ENCODE measurements at regions not wholly inside any gene's neighbourhood (a gene's known extent, or its start where the extent isn't known, plus 50 kb on each side); places are given as distances from the start of the nearest gene placed in this dataset.
A peak's percentile ranks its signal among the peaks of the same experiment; 100 is the strongest.

DNA sequence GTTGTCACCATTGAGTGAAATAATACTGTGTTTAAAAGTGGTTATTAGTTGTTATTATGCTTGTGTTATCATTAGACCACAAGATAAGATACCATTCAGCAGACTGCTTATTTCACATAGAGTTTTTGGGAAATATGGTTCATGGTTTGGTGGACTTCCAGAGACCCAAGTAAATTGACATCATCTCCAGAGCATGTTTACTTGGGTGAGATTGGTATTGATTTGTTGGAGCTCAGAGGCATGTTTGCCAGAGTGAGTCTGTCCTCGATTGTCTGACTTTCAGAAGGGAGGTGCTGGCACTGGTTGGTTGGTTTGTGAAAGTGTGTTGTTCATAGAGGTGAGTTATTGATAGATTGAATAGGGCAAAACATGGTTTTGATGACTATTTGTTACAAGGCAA is 291.4 kb downstream of the TGFB2 start:
- no peak for DNase-seq (ENCODE audit: low read depth)

DNA sequence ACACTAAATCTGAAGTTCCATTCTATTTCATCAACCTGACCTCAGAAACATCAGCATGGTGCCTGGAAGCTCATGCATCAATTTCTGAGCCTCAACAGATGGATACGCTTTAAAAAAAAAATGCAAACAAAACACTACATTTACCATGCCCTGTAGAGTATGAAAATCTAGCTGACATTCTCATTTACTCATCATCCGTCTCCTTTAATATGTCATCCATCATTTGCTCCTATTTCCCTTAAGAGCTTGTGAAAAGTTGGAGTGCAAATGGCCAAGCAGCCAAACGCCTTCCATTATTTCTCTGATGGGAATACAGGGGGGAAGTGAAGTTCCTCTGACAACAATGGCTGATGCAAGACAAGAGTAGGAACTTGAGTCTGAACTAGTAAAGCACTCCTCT is 295.0 kb downstream of the TGFB2 start:
- DNase-seq (ENCODE audit: low read depth): no peak

DNA sequence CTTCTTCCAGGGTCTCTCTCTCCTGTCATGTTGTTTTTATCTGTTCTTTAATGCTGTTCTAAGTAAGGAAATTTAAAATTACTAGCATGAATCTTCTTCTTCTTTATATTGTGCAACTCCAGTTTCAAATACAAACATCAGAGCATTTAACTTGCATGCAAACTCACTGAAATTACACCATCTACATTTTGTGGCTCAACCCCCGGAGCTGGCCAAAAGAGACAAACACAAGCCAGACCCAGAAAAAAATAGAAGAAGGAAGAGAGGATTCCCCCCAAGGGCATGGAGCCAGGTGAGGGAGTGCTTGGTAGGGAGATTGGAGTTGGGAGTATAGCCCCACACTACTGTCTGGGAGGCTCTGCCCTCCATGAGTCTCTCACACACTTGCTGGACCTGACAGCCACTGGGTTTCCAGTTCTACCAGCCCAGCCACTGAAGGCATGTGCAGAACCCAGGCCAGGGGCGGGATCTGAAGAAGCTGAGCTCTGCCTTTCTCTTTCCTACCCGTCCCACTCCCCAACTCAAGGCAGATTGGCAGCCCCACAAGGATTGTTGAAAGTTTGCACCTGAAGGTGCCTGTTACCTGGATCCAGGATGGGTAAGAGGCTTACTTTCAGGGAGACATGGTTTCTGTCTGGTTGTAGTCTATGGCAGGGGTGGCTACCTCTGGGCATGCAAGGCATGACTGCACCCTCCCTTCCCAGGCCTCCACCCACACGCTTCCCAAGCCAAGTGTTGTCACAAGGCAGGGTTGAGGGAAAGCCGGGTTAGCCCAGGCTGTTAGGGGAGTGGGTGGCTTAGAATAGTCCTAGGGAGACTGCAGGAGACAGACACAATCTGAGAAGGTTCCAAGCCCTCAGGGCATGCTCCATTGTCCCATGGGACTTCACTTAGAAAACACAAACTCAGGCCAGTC is 297.2 kb downstream of the TGFB2 start:
- DNase-seq (ENCODE audit: low read depth): no peak

DNA sequence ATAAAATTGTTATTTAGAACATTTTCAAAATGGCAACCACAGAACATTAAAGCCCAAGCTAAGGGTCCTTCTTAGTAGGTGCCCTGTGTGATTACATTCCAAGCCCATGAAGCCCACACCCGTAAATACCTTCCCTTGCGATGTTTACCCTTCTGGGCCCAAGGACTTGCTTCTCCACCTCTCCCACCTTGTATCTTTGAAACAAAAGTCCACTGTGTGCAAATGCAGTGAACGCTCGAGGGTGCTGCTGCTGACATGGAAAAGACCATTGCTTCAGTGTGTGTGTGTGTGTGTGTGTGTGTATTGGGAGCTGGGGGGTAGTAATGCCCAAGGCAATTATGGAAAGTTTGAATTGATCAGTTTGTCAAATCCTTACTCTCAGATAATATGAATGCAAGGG is 298.1 kb downstream of the TGFB2 start:
- DNase-seq (ENCODE audit: low read depth): no peak

DNA sequence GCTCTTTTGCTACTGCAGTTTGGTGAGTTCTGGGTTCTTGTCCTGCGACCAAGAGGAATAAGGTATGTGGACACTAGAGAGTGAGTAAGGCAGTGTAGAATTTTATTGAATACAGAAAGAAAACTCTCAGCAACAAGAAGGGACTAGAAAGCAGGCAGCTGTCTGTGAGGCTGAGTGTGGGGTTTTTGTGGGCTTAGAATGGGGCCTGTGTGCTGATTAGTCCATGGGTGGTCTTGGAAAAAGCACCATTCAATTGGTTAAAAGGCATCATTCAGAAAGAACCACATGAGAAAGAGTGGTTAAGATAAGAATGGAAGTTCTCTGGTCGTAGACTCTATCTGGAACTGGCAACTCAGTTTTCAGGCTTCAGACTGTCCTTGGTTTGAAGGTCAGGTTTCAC is 298.8 kb downstream of the TGFB2 start:
- no peak for DNase-seq (ENCODE audit: low read depth)

DNA sequence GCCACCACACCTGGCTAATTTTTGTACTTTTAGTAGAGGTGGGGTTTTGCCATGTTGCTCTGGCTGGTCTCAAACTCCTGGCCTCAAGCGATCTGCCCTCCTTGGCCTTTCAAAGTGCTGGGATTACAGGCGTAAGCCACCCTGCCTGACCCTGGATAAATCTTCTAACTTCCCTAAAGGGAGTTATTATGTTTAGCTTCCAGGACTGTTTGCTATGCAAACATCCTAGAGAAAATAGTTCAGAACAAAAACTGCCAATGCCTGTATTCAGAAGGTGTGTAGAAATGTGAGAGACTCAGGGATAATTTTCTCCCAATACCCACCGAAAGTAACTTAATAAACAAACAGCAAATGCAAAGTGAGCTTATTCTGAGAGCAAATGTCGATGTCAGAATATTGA is 301.2 kb downstream of the TGFB2 start:
- DNase-seq (ENCODE audit: low read depth): no peak

DNA sequence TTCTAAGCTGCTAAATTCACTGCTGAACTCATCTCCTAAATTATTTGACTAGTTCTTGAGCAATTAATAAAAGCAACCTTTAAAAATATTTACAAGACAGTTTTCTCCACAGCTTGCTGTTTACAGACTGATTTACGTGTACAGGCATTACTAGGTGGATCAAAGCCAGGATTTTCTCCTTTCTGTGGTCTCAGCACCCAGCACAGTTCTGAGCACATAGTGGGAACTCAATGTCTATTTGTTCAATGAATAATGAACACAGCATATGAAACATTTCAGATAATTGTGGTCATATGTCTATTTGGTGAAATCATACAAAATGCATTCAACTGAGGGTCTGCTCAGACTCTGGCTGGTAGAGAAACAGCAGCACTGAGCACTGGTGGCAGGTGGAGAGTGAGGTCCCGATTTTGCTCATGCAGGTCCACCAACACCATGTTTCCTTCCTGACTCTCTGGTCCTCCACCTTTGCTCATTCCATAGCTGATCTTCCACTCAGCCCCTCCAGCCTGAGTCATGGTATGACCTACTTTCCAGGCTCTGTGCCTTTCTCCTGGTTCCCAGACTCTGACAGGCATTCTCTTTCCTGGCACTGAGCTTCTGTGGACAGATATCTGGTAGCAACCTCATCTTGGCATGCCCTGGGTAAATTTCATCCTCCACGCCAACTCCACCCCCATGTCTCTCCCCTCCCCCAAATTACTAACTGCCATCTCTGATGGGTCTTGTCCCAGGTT is 311.3 kb downstream of the TGFB2 start:
- peak; percentile 85 for DNase-seq (ENCODE audit: low read depth)

DNA sequence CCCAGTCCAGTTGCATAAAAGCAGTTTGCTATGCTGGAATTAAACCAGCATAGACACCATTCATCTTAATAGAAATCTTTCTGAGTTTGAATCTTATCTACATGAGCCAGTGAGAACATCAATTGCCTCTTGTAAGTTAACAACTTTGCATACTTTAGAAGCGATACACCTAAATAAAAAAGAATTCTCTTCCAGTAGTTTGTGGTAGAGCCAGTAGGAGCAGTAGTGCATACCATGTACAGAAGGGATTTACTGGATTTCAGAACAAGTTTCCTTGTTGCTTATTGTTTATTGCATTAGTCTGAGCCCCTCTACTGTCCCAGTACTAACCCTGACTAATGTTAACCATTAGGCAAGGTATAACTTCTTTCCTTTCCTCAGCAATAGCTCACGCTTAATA is 313.1 kb downstream of the TGFB2 start:
- DNase-seq (ENCODE audit: low read depth): no peak

DNA sequence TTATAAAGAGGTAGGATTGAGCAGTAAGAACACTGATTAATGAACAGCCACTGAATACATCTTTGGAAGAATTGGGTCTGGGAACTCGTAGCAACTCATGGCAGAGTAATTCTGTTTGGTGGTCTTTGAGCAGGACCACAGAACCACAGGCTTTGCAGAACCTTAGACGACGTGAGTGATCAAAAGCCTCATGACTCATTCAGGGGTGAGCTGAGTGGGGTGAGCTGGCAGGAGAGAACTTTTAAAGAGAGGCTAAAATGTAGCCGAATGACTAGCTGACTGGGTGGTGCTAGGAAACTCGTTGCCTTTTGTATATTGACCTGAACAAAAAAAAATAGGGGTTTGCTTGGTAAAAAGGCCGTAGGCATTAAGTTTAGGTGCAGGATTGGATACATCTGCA is 313.8 kb downstream of the TGFB2 start:
- peak; percentile 93 for DNase-seq (ENCODE audit: low read depth)

DNA sequence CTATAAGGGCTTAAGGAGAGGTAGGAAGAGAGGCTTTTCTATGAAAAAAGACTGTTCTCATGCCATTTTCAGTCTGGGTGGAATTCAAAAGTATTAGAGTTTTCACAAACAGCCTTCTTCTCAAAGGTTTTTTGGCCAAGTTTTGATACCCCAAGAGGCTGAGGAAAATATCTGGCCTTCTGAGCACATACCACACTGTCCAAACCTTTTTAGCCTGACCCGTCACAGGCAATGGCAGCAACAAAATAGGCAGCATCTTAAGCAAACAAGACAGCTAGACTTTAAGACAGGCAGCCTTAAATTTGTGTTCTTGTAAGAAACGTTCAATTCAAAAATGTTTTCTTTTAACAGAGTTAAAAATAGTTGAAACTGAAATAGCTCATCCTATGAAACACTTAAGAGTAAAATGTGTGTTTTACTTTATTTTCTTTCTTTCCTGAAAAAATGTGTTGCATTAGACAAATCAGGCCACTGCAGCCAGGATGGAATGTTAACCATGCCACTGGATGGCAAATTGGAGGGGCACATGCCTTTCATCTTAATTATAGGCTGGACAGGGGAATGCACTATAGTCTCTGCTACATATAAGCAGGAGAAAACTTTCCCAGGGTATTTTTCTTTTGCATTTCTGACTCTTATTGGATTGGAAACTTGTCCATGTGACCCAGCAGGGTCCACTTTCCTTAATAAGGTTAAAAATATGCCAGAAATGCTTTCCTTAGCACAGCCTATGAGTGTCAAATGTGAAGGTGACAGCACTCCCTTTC is 315.0 kb downstream of the TGFB2 start:
- peak; percentile 46 for DNase-seq (ENCODE audit: low read depth)

DNA sequence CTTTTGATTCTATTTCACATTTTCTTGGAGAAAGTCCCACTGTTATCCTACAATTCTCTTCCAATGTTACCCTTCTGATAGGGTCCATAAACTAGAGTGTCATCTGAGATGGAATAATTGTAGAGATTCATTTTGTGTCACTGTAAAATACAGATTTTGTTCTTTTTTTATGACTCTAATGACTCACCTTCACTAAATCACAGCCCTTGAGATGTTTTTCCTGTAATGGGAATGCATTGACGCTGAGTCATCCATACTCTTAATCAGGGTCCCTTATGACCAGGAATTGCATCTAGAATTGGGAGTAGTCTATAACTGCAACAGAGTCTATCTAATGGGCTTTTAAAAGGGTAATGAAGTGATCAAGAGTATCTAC is 315.5 kb downstream of the TGFB2 start:
- peak; percentile 84 for DNase-seq (ENCODE audit: low read depth)

DNA sequence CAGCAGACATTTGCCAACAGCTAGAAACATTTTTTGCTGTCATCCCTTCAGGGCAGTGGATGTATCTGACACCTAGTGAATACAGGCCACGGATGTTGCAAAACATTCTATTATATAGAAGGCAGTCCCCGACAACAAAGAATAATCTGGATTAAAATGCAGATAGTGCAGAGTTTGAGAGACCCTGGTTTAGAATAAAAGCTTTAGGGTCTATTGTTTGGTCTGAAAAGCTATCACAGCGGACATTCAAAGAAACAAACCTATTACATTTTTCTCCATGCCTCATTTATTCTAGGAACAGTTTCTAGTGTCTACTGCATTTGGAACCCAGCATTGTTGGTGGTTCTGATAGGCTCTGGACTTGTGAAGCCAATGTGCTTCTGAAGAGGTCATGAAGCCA is 316.3 kb downstream of the TGFB2 start:
- no peak for DNase-seq (ENCODE audit: low read depth)

DNA sequence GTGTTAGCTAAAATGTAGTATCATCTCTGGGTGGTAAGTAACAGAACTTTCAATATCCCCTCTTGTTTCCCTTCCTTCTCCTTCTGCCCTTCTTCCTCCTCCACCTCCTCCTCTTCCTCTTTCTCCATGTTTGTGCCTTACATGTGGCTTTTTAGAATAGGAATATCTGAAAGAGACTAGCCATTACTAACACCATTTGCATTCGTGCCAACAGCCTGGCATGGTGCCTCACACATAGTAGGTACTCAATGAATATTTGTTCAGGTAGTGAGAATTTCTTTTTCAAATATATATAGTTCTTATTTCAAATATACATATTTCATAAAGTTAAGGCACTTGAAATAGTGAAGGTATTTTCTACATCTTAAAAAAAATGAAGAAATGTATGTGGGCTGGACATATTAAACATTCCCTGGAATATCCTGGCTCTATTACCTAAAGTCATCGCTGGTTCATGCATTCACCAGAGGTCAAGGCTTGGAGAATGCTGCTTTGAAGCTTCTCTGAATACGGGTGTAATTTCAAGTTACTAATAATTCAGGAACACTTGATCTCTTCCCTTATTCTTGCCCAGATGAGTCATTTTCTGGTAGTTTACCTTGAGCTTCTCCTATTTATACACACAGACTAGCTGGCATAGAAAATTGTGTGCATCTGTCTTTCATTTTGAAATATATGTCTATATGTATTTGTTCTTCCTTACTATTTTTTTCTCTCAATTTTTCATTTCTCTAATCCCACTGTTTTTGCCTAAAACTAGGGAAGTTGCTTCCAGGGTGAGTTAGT is 319.4 kb downstream of the TGFB2 start:
- DNase-seq (ENCODE audit: low read depth): peak; percentile 35

DNA sequence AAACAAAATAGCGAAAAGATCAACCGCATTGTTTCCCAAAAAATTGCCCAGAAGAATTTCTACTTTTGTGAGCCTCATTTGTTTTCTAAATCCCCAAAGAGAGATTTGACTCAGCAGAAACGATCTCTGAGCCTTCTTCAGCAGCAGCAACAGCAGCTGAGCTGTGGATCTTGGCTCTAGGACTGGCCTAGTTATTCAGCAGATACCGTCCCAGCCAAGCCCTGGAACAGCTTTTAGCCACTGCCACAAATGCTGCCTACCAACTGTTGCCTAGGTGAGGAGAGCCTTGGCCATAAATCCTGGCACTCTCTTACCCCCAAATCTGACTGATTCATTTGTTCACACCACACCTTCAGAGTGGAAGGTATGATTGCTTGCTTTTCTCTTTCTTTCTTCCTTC is 320.1 kb downstream of the TGFB2 start:
- DNase-seq (ENCODE audit: low read depth): peak; percentile 71

DNA sequence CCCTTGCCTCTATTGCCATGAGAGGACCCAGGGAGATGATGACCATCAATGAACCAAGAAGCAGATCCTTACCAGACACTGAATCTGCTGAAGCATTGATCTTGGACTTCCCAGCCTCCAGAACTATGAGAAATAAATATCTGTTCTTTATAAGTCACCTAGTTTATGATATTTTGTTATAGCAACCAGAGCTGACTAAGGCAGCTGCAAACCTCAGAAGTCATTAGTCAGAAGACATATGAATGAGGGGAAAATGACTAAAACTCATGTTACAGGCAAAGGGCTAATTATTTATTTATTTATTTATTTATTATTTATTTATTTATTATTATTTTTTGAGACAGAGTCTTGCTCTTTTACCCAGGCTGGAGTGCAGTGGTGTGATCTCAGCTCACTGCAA is 321.1 kb downstream of the TGFB2 start:
- no peak for DNase-seq (ENCODE audit: low read depth)

DNA sequence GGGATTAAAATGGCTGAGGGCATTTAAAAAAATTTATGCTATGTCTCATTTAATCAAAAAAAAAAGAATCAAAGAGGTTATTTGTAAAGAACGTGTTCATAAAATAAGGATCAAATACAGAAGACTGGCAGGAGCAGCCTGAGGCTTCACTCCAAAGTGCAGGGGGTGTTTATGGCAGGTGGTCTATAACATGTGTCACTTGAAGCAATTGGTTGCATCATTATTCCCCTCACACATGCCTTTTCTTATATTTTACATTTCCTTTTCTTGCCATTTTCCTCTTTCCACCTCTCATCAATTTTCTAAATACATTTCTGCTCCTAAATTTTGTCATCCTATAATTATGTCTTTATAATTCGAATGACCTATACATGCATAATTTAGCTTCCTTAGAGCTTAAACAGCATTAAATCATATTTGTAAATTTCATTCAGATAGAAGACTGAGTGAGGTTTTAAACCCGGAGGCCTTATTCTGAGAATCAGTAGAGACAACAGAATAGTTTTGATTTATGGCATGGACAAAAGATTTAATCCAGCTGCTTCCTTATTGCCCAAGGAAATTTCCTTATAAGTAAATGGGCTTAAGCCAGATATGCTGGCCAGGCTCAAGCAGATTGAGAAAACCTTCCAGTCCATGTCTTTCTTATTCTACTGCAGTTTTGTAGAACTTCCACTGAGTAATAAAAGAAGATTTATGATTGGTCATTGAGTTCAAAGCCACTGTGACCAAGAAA is 322.8 kb downstream of the TGFB2 start:
- no peak for DNase-seq (ENCODE audit: low read depth)

DNA sequence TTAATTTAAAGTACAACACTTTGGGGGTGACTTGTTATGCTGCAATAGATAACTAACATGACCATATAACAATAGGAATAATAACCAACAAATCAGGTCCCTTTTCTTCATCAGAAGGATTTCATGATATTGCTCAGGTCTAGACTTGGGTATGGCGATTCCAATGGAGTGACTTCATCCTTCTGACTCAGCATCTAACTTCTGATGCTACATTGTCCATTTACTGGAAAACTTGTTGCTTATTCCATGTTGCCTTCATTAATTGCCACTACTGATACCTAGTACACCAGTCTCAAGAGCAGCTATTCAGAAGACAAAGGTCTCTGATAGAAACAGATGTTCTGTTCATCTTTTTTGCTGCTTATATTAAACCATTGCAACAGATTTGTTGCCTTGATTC is 324.3 kb downstream of the TGFB2 start:
- DNase-seq (ENCODE audit: low read depth): no peak

DNA sequence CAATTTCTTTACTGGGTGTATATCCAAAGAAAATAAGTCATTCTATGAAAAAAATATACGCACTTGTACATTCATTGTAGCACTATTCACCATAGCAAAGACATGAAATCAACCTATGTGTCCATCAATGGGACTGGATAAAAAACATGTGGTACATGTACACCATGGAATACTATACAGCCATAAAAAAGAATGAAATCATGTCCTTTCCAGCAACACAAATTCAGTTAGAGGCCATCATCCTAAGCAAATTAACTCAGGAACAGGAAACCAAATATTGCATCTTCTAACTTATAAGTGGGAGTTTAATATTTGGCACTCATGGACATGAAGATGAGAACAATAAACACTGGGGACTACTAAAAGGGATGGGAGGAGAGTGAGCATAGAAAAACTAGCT is 325.7 kb downstream of the TGFB2 start:
- DNase-seq (ENCODE audit: low read depth): no peak

DNA sequence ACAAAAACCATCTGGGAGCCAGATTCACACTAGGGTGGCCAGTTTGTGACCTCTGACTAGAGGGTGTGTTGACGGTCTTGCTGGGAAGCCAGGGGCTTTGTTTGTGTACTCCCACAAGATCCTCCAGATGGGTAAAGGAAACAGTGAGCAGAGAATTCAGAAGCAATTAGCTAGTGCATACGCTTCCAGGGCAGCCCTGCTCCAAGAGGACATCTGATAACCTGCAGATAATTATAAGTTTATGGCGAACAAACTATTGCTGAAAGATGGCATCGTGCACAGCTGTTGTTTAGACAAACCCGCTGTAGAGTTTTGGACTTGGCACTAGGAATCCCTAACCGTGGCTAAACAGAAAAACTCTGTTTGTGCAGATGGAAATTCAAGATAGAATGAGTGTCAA is 326.4 kb downstream of the TGFB2 start:
- peak; percentile 19 for DNase-seq (ENCODE audit: low read depth)

DNA sequence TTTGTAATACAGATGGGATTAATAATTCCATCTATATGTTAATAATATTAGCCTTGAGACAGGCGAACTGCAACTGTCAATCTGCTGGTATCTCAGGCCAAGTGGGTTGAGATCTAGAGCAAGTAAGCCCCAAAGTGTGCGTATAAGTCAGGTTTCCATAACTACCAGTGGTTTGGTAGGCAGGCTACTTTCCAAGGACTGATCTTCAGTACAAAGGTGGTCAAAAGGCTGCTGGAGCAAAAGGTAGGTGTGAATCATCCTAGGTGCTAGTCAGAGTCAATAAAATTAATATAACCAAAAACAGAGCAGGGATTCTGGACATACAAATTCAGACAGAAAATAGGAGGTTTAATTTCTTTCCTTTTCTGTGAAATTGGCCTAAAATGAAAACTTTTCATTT is 328.0 kb downstream of the TGFB2 start:
- no peak for DNase-seq (ENCODE audit: low read depth)

DNA sequence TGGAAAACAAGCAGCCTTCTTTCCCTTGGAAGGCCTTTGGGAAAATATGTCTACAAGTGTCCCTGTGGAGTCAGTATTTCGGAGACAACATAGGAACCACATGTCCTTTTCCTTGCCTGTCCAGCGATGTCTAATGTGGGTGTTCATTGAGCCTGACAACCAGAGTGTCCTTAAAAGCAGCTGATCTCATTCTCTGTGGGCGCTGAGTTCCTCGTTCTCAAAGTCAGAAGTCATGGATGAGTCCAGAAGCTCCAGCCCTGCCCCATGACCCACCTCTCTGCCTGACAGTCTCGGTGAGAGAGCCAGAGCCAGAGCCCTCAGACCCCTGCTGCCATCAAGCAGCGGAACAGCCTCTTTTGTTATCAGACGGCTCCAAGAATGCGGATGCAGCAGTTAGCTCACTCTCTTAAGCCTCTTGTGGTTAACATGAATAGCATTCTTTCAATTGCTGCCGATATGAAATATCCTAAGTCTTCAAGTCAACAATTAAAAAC is 329.2 kb downstream of the TGFB2 start:
- DNase-seq (ENCODE audit: low read depth): peak; percentile 90

All from Daoy (cell line).